ENCODE measurements at regions not wholly inside any gene's neighbourhood (a gene's known extent, or its start where the extent isn't known, plus 50 kb on each side); places are given as distances from the start of the nearest gene placed in this dataset.

DNA sequence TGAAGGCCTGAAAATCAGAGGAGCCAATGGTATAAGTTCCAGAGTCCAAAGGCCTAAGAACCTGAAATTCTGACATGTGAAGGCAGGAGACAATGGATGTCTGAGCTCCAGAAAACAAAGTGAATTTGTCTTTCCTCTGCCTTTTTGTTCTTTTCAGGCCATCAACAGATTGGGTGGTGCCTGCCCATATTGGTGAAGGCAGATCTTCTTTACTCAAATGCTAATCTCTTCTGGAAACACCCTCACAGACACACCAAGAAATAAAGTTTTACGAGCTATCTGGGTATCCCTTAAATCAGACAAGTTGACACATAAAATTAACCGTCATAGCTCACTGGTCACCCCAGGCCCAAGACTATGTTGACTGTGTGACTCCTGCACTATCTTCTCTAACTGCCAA is 163.8 kb upstream of the NCKAP5 start:
- Mint-ChIP-seq H3K27ac (no peak overlapping the region), H3K4me1 (no peaks in the 10 kb centered on the region), H3K27me3 (no peaks in the 10 kb centered on the region), H3K36me3 (no peaks in the 10 kb centered on the region), H3K4me3 (no peak overlapping the region), H3K9me3 (peaks cover 7% of the 10 kb centered on the region)

GRCh38 chr2:133732982-133733900 is 165.0 kb upstream of the NCKAP5 start:
- H3K27me3 Mint-ChIP-seq, result no peaks in the 10 kb centered on the region
- no peak overlapping the region for H3K4me3 Mint-ChIP-seq
- no peaks in the 10 kb centered on the region for H3K36me3 Mint-ChIP-seq
- no peaks in the 10 kb centered on the region for H3K4me1 Mint-ChIP-seq
- no peak overlapping the region for H3K27ac Mint-ChIP-seq
- H3K9me3 Mint-ChIP-seq, result peaks cover 7% of the 10 kb centered on the region

DNA sequence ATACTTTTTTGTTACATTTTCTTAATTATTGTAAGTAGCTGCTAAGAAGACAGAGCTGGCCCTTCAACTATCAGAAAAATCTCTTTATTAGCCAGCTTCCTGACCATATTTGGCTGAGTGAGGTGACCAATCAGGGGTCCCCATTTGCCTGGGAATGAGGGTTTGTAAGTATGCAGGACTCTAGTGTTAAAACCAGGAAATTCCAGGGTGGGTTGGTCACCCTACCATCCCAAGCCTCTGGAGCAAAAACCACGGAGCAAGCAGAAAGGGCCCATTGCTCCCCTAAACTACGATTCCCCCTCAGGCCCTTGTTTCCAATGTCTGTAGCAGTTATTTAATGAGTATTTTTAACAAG is 165.6 kb upstream of the NCKAP5 start:
- Mint-ChIP-seq H3K4me1 (no peaks in the 10 kb centered on the region), H3K9me3 (peaks cover 7% of the 10 kb centered on the region), H3K27me3 (no peaks in the 10 kb centered on the region), H3K4me3 (no peak overlapping the region), H3K27ac (no peak overlapping the region), H3K36me3 (no peaks in the 10 kb centered on the region)

DNA sequence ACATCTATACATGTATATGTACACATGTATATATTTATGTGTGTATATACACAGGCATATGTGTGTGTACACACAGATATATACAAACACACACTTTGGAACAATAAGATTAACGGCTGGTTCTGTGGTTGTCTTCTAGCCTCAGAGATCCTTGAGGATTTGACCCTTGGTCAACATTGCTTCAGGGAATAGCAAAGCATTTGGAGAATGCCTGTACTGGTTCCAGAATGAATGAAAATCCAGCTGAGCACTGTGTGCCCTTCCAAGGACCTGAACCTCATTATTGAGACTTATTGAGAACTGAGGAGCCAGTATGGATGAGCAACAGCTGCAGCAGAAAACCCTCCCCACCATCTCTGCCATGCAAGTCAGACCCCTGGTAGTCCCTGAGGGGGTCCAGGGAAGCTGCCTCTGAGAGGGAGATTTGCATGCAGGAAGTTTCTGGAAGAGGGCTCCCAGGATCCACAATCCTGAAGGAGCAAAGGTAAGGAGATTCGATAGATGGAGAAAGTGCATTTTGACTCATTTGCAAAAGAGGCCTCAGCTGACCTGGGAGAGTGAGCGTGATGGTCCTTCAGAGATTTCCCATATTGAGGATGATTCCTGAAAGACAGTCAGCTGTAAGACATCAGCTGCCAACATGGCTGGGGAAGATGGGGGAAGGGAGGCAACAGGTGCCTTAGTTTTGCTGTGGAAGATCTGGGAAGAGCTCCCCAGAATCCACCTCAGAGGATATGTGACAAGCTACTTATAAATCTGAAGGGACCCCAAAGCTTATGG is 166.6 kb upstream of the NCKAP5 start:
- Mint-ChIP-seq H3K27me3 (no peaks in the 10 kb centered on the region), H3K4me3 (no peak overlapping the region), H3K36me3 (no peaks in the 10 kb centered on the region), H3K4me1 (no peaks in the 10 kb centered on the region), H3K9me3 (peaks cover 7% of the 10 kb centered on the region), H3K27ac (no peak overlapping the region)

DNA sequence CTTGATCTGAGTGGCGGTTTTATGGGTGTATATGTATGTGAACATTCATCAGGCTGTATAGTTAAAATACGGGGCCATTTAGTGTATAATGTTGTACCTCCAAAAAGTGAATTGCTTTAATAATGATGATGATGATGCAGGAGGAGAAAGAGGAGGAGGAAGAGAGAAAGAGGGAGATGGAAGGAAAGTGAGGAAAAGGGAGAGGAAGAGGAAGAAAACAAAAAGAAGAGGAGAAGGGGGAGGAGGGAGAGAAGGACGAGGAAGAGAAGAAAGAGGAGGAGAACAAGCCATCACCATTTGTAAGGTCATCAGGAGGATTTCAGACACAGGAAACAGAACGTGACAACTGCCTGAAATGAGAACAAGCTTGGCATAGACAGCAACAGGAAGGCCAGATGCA is 168.4 kb upstream of the NCKAP5 start:
- no peaks in the 10 kb centered on the region for H3K36me3 Mint-ChIP-seq
- no peaks in the 10 kb centered on the region for H3K4me1 Mint-ChIP-seq
- H3K9me3 Mint-ChIP-seq, result peaks cover 7% of the 10 kb centered on the region
- no peak overlapping the region for H3K4me3 Mint-ChIP-seq
- H3K27ac Mint-ChIP-seq, result no peak overlapping the region
- no peaks in the 10 kb centered on the region for H3K27me3 Mint-ChIP-seq

DNA sequence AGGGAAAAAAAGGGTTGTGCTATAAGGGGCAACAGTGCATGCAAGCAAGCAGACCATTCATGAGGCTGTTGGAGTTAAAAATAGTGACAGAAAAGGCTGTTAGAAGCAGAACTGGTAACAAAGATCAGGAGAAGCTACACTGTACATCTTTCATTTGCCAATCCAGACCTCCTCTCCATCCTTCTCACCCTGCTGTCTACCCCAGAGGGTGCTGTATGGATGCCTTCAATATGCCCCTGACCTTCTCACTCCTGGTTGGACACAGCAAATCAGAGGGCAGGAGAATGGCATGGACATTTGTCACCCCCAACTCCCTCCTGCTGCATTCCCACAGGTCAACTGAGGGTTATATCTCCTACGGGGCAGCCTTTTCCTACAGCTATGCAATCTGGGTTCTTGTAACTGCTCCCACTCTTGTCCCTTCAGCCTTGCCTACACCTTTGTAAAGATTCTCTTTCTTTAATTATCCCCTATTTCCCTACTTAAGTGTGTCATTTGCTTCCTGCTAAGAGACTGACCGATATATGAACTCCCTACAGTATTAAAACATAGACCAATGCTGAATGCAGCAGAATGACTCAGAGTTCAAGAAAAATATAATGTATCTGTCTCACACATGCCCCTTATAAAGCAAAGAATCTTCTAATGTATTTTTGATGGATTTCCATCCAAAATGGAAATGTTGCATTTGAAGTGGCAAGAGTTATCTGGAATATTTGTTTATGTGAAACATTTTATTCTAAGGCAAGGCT is 169.2 kb upstream of the NCKAP5 start:
- Mint-ChIP-seq H3K4me3 (no peak overlapping the region), H3K36me3 (no peaks in the 10 kb centered on the region), H3K27ac (no peak overlapping the region), H3K4me1 (no peaks in the 10 kb centered on the region), H3K9me3 (peaks cover 7% of the 10 kb centered on the region), H3K27me3 (no peaks in the 10 kb centered on the region)

GRCh38 chr2:133739039-133739438 is 170.8 kb upstream of the NCKAP5 start:
- Mint-ChIP-seq H3K36me3 (no peaks in the 10 kb centered on the region), H3K9me3 (peaks cover 4% of the 10 kb centered on the region), H3K27me3 (peaks cover 2% of the 10 kb centered on the region), H3K4me3 (no peak overlapping the region), H3K4me1 (no peaks in the 10 kb centered on the region), H3K27ac (no peak overlapping the region)

- no peaks in the 10 kb centered on the region for H3K4me1 Mint-ChIP-seq
- no peaks in the 10 kb centered on the region for H3K9me3 Mint-ChIP-seq
- H3K27me3 Mint-ChIP-seq, result peaks cover 2% of the 10 kb centered on the region
- H3K27ac Mint-ChIP-seq, result no peak overlapping the region
- no peaks in the 10 kb centered on the region for H3K36me3 Mint-ChIP-seq
- no peak overlapping the region for H3K4me3 Mint-ChIP-seq
These were observed 172.2 kb upstream of the NCKAP5 start for GRCh38 chr2:133740500-133740899.

- Mint-ChIP-seq H3K36me3 (no peaks in the 10 kb centered on the region), H3K4me3 (no peak overlapping the region), H3K9me3 (no peaks in the 10 kb centered on the region), H3K27ac (no peak overlapping the region), H3K27me3 (peaks cover 4% of the 10 kb centered on the region), H3K4me1 (no peaks in the 10 kb centered on the region)
These were observed 179.9 kb upstream of the NCKAP5 start for GRCh38 chr2:133748007-133748700.

GRCh38 chr2:133753665-133754064 is 185.4 kb upstream of the NCKAP5 start:
- H3K27ac Mint-ChIP-seq, result no peak overlapping the region

GRCh38 chr2:133755480-133756300 is 187.4 kb upstream of the NCKAP5 start:
- no peaks in the 10 kb centered on the region for H3K4me1 Mint-ChIP-seq
- no peak overlapping the region for H3K4me3 Mint-ChIP-seq
- peaks cover 3% of the 10 kb centered on the region for H3K27me3 Mint-ChIP-seq
- H3K9me3 Mint-ChIP-seq, result no peaks in the 10 kb centered on the region
- no peak overlapping the region for H3K27ac Mint-ChIP-seq
- H3K36me3 Mint-ChIP-seq, result no peaks in the 10 kb centered on the region

More at GRCh38 chr2:133753665-133754064, 185.4 kb upstream of the NCKAP5 start:
- Mint-ChIP-seq H3K27me3 (peaks cover 5% of the 10 kb centered on the region), H3K4me1 (no peaks in the 10 kb centered on the region), H3K36me3 (no peaks in the 10 kb centered on the region), H3K4me3 (no peak overlapping the region), H3K9me3 (no peaks in the 10 kb centered on the region)

GRCh38 chr2:133756833-133757232 is 188.6 kb upstream of the NCKAP5 start:
- Mint-ChIP-seq H3K4me1 (no peaks in the 10 kb centered on the region), H3K9me3 (no peaks in the 10 kb centered on the region), H3K27me3 (peaks cover 3% of the 10 kb centered on the region), H3K4me3 (no peak overlapping the region), H3K36me3 (no peaks in the 10 kb centered on the region), H3K27ac (no peak overlapping the region)

GRCh38 chr2:133760376-133760775 is 192.1 kb upstream of the NCKAP5 start:
- Mint-ChIP-seq H3K4me1 (no peaks in the 10 kb centered on the region), H3K27me3 (peaks cover 3% of the 10 kb centered on the region), H3K36me3 (no peaks in the 10 kb centered on the region), H3K9me3 (peaks cover 5% of the 10 kb centered on the region), H3K4me3 (no peak overlapping the region), H3K27ac (no peak overlapping the region)

- H3K36me3 Mint-ChIP-seq, result no peaks in the 10 kb centered on the region
These were observed 197.4 kb upstream of the NCKAP5 start for GRCh38 chr2:133765658-133766057.

More at GRCh38 chr2:133765658-133766057, 197.4 kb upstream of the NCKAP5 start:
- no peak overlapping the region for H3K4me3 Mint-ChIP-seq
- no peak overlapping the region for H3K27ac Mint-ChIP-seq
- H3K9me3 Mint-ChIP-seq, result peaks cover 5% of the 10 kb centered on the region
- H3K27me3 Mint-ChIP-seq, result peaks cover 3% of the 10 kb centered on the region
- no peaks in the 10 kb centered on the region for H3K4me1 Mint-ChIP-seq
